ENCODE measurements at regions not wholly inside any gene's neighbourhood (a gene's known extent, or its start where the extent isn't known, plus 50 kb on each side); places are given as distances from the start of the nearest gene placed in this dataset.

GRCh38 chr9:11088821-11089374 is 476.1 kb upstream of the PTPRD start:
- Histone ChIP-seq H3K4me3 (no peak overlapping the region), H3K9ac (ENCODE audit: insufficient read depth in 1 of 2, low read length in 2 of 2) (no peak overlapping the region), H3K4me1 (ENCODE audit: control insufficient read depth in 5 of 5, insufficient read depth in 5 of 5, low read length in 5 of 5) (no peaks in the 10 kb centered on the region), H3K9me3 (ENCODE audit: control insufficient read depth in 4 of 4, insufficient read depth in 3 of 4, low read length in 3 of 4) (no peaks in the 10 kb centered on the region), H3K27ac (ENCODE audit: low read depth in 1 of 2, low read length in 1 of 2) (no peak overlapping the region), H3K27me3 (ENCODE audit: control insufficient read depth in 3 of 3, insufficient read depth in 3 of 3, low read length in 2 of 3) (no peaks in the 10 kb centered on the region), H3K36me3 (ENCODE audit: control insufficient read depth in 4 of 4, insufficient read depth in 4 of 4, low read length in 4 of 4) (no peaks in the 10 kb centered on the region)
- WGBS, 2 donors: 59 to 64% methylated on average over 1 of the region's 1 CpG
- TF ChIP-seq CTCF (IDR thresholded peaks at IDR 0.05; ENCODE audit: control extremely low read depth, extremely low read depth): no peak
- DNase-seq: no peak
- ATAC-seq (ENCODE audit: insufficient read depth, low FRiP score): no peak

GRCh38 chr9:11092974-11093373 is 480.2 kb upstream of the PTPRD start:
- no peak for TF ChIP-seq CTCF (IDR thresholded peaks at IDR 0.05; ENCODE audit: control extremely low read depth, extremely low read depth)
- 65 to 78% methylated on average over 1 of the region's 1 CpG for WGBS, 2 donors
- no peak overlapping the region for H3K4me3 ChIP-seq
- ATAC-seq (ENCODE audit: insufficient read depth, low FRiP score) (no peak), DNase-seq (no peak)
- no peak overlapping the region for H3K27ac ChIP-seq (ENCODE audit: low read depth in 1 of 2, low read length in 1 of 2)
- no peaks in the 10 kb centered on the region for H3K9me3 ChIP-seq (ENCODE audit: control insufficient read depth in 4 of 4, insufficient read depth in 3 of 4, low read length in 3 of 4)
- H3K4me1 ChIP-seq (ENCODE audit: control insufficient read depth in 5 of 5, insufficient read depth in 5 of 5, low read length in 5 of 5): no peaks in the 10 kb centered on the region
- no peaks in the 10 kb centered on the region for H3K36me3 ChIP-seq (ENCODE audit: control insufficient read depth in 4 of 4, insufficient read depth in 4 of 4, low read length in 4 of 4)
- no peaks in the 10 kb centered on the region for H3K27me3 ChIP-seq (ENCODE audit: control insufficient read depth in 3 of 3, insufficient read depth in 3 of 3, low read length in 2 of 3)
- no peak overlapping the region for H3K9ac ChIP-seq (ENCODE audit: insufficient read depth in 1 of 2, low read length in 2 of 2)

GRCh38 chr9:11097020-11097419 is 484.2 kb upstream of the PTPRD start:
- 83 to 92% methylated on average over 1 of the region's 1 CpG for WGBS, 2 donors
- no peak for DNase-seq
- H3K4me3 ChIP-seq: no peak overlapping the region
- no peaks in the 10 kb centered on the region for H3K36me3 ChIP-seq (ENCODE audit: control insufficient read depth in 4 of 4, insufficient read depth in 4 of 4, low read length in 4 of 4)
- H3K9me3 ChIP-seq (ENCODE audit: control insufficient read depth in 4 of 4, insufficient read depth in 3 of 4, low read length in 3 of 4): no peaks in the 10 kb centered on the region
- H3K4me1 ChIP-seq (ENCODE audit: control insufficient read depth in 5 of 5, insufficient read depth in 5 of 5, low read length in 5 of 5): no peaks in the 10 kb centered on the region
- no peaks in the 10 kb centered on the region for H3K27me3 ChIP-seq (ENCODE audit: control insufficient read depth in 3 of 3, insufficient read depth in 3 of 3, low read length in 2 of 3)
- H3K27ac ChIP-seq (ENCODE audit: low read depth in 1 of 2, low read length in 1 of 2): no peak overlapping the region
- no peak for TF ChIP-seq CTCF (IDR thresholded peaks at IDR 0.05; ENCODE audit: control extremely low read depth, extremely low read depth)
- no peak for ATAC-seq (ENCODE audit: insufficient read depth, low FRiP score)
- no peak overlapping the region for H3K9ac ChIP-seq (ENCODE audit: insufficient read depth in 1 of 2, low read length in 2 of 2)

GRCh38 chr9:11103525-11103924 is 490.7 kb upstream of the PTPRD start:
- DNase-seq: no peak
- WGBS, 2 donors: 77 to 79% methylated on average over 2 of the region's 2 CpGs

More at GRCh38 chr9:11103525-11103924, 490.7 kb upstream of the PTPRD start:
- no peak for ATAC-seq (ENCODE audit: insufficient read depth, low FRiP score)
- Histone ChIP-seq H3K36me3 (ENCODE audit: control insufficient read depth in 4 of 4, insufficient read depth in 4 of 4, low read length in 4 of 4) (no peaks in the 10 kb centered on the region), H3K9me3 (ENCODE audit: control insufficient read depth in 4 of 4, insufficient read depth in 3 of 4, low read length in 3 of 4) (peaks cover 0 to 3% (median 0%) of the 10 kb centered on the region in 4 donors), H3K27ac (ENCODE audit: low read depth in 1 of 2, low read length in 1 of 2) (no peak overlapping the region), H3K4me1 (ENCODE audit: control insufficient read depth in 5 of 5, insufficient read depth in 5 of 5, low read length in 5 of 5) (peaks cover 0 to 2% (median 0%) of the 10 kb centered on the region in 5 donors), H3K27me3 (ENCODE audit: control insufficient read depth in 3 of 3, insufficient read depth in 3 of 3, low read length in 2 of 3) (no peaks in the 10 kb centered on the region), H3K9ac (ENCODE audit: insufficient read depth in 1 of 2, low read length in 2 of 2) (no peak overlapping the region), H3K4me3 (no peak overlapping the region)
- no peak for TF ChIP-seq CTCF (IDR thresholded peaks at IDR 0.05; ENCODE audit: control extremely low read depth, extremely low read depth)

Measured in lung (tissue), 11 donors.